ENCODE measurements at regions not wholly inside any gene's neighbourhood (a gene's known extent, or its start where the extent isn't known, plus 50 kb on each side); places are given as distances from the start of the nearest gene placed in this dataset.
"Not testable (repeated sequence)": the region's sequence is repeated elsewhere in the genome, so short reads cannot be mapped to it uniquely, and the experiment has no call there.

- in situ Hi-C loops (cut with HindIII; ENCODE audit: low sequenced_read_pairs): no loop called here
- DNase-seq (ENCODE audit: low read depth, low spot score): no peak
- no peak for TF ChIP-seq CTCF (IDR thresholded peaks at IDR 0.05; ENCODE audit: low read depth, low read length)
- no peak overlapping the region for H3K4me3 ChIP-seq (ENCODE audit: low read depth, low read length)
These were observed 1168.0 kb downstream of the PLA2G4A start for GRCh38 chr1:187996780-187997179.

GRCh38 chr1:187999973-188000372 lies 1171.2 kb downstream of the PLA2G4A start:
- no peak for DNase-seq (ENCODE audit: low read depth, low spot score)
- in situ Hi-C loops (cut with HindIII; ENCODE audit: low sequenced_read_pairs): no loop called here
- peak; percentile 19 for TF ChIP-seq CTCF (IDR thresholded peaks at IDR 0.05; ENCODE audit: low read depth, low read length)
- no peak overlapping the region for H3K4me3 ChIP-seq (ENCODE audit: low read depth, low read length)

- in situ Hi-C loops (cut with HindIII; ENCODE audit: low sequenced_read_pairs); DNase-seq (ENCODE audit: low read depth, low spot score); H3K4me3 ChIP-seq (ENCODE audit: low read depth, low read length): not testable (repeated sequence)
These were observed 1174.9 kb downstream of the PLA2G4A start for GRCh38 chr1:188003687-188004086.

- no peak for TF ChIP-seq CTCF (IDR thresholded peaks at IDR 0.05; ENCODE audit: low read depth, low read length)
- no peak for DNase-seq (ENCODE audit: low read depth, low spot score)
- in situ Hi-C loops (cut with HindIII; ENCODE audit: low sequenced_read_pairs): no loop called here
- no peak overlapping the region for H3K4me3 ChIP-seq (ENCODE audit: low read depth, low read length)
These were observed 1176.1 kb downstream of the PLA2G4A start for GRCh38 chr1:188004849-188005248.

- TF ChIP-seq CTCF (IDR thresholded peaks at IDR 0.05; ENCODE audit: low read depth, low read length): no peak
- in situ Hi-C loops (cut with HindIII; ENCODE audit: low sequenced_read_pairs): no loop called here
- no peak for DNase-seq (ENCODE audit: low read depth, low spot score)
- no peak overlapping the region for H3K4me3 ChIP-seq (ENCODE audit: low read depth, low read length)
These were observed 1177.6 kb downstream of the PLA2G4A start for GRCh38 chr1:188006354-188006753.

GRCh38 chr1:188013222-188013849 lies 1184.6 kb downstream of the PLA2G4A start:
- DNase-seq (ENCODE audit: low read depth, low spot score); in situ Hi-C loops (cut with HindIII; ENCODE audit: low sequenced_read_pairs); H3K4me3 ChIP-seq (ENCODE audit: low read depth, low read length): not testable (repeated sequence)

GRCh38 chr1:188017921-188018320 lies 1189.2 kb downstream of the PLA2G4A start:
- DNase-seq (ENCODE audit: low read depth, low spot score): no peak
- in situ Hi-C loops (cut with HindIII; ENCODE audit: low sequenced_read_pairs): no loop called here
- TF ChIP-seq CTCF (IDR thresholded peaks at IDR 0.05; ENCODE audit: low read depth, low read length): no peak
- H3K4me3 ChIP-seq (ENCODE audit: low read depth, low read length): no peak overlapping the region

- peak; percentile 24 for DNase-seq (ENCODE audit: low read depth, low spot score)
- TF ChIP-seq CTCF (IDR thresholded peaks at IDR 0.05; ENCODE audit: low read depth, low read length): no peak
- no peak overlapping the region for H3K4me3 ChIP-seq (ENCODE audit: low read depth, low read length)
- in situ Hi-C loops (cut with HindIII; ENCODE audit: low sequenced_read_pairs): no loop called here
These were observed 1193.9 kb downstream of the PLA2G4A start for GRCh38 chr1:188022661-188023060.

Measured in astrocyte of the spinal cord (primary cell).